ENCODE measurements at regions not wholly inside any gene's neighbourhood (a gene's known extent, or its start where the extent isn't known, plus 50 kb on each side); places are given as distances from the start of the nearest gene placed in this dataset.

GRCh38 chr1:112805155-112805853 lies 90.2 kb upstream of the PPM1J start:
- Histone ChIP-seq H3K36me3 (no peaks in the 10 kb centered on the region), H3K4me3 (no peak overlapping the region), H3K4me1 (peaks cover 0 to 7% (median 0%) of the 10 kb centered on the region in 4 donors), H3K27me3 (no peaks in the 10 kb centered on the region), H3K27ac (no peak overlapping the region), H3K9me3 (no peaks in the 10 kb centered on the region)
- WGBS, 2 donors (ENCODE audit: low coverage in 1 of 2), result 91% methylated on average over 3 of the region's 3 CpGs; no CpG with 5 or more reads in 1 of the 2 donors
- in situ Hi-C loops (cut with MboI; ENCODE audit: low pct_ligation_motif_present in 1 of 4, low pct_unique_long_range_greater_than_20kb in 1 of 4, low sequenced_read_pairs in 3 of 4) (loop anchor here in 2 of 4 donors (5.0 to 10.0 kb wide), 3 partner anchors 81 to 239 kb away; partner anchors contain the start of gene PPM1J (in 1 of the 2)), intact Hi-C loops (cut with DNase I; ENCODE audit: low total_unique reads) (no loop called here)
- no peak for TF ChIP-seq CTCF (IDR thresholded peaks at IDR 0.05)
- TF ChIP-seq EP300 (IDR thresholded peaks at IDR 0.05; ENCODE audit: low read depth), result no peak
- TF ChIP-seq POLR2AphosphoS5 (IDR thresholded peaks at IDR 0.05), result no peak
- TF ChIP-seq POLR2A (IDR thresholded peaks at IDR 0.05), result no peak
- no peak for DNase-seq

GRCh38 chr1:112803906-112804762 lies 89.0 kb upstream of the PPM1J start:
- Histone ChIP-seq H3K27me3 (no peaks in the 10 kb centered on the region), H3K4me1 (peaks cover 0 to 2% (median 0%) of the 10 kb centered on the region in 4 donors), H3K27ac (no peak overlapping the region), H3K36me3 (no peaks in the 10 kb centered on the region), H3K4me3 (no peak overlapping the region), H3K9me3 (no peaks in the 10 kb centered on the region)
- peak; percentile 49 to 78 (median 67) for TF ChIP-seq CTCF (IDR thresholded peaks at IDR 0.05)
- no peak for TF ChIP-seq EP300 (IDR thresholded peaks at IDR 0.05; ENCODE audit: low read depth)
- 40 to 45% methylated on average over 1 to 9 of the region's 10 CpGs for WGBS, 2 donors (ENCODE audit: low coverage in 1 of 2)
- DNase-seq, result peak; percentile 79
- in situ Hi-C loops (cut with MboI; ENCODE audit: low pct_ligation_motif_present in 1 of 4, low pct_unique_long_range_greater_than_20kb in 1 of 4, low sequenced_read_pairs in 3 of 4), result loop anchor here in 1 of 4 donors (10.0 kb wide), 2 partner anchors 79 to 241 kb away; no protein-coding TSS in a partner anchor
- intact Hi-C loops (cut with DNase I; ENCODE audit: low total_unique reads), result loop anchor here (5.0 kb wide), 1 partner anchor 87 kb away; the partner anchor contains the start of gene PPM1J

- in situ Hi-C loops (cut with MboI; ENCODE audit: low pct_ligation_motif_present in 1 of 4, low pct_unique_long_range_greater_than_20kb in 1 of 4, low sequenced_read_pairs in 3 of 4), result loop anchor here in 1 of 4 donors (10.0 kb wide), 2 partner anchors 75 to 245 kb away; no protein-coding TSS in a partner anchor
- Histone ChIP-seq H3K4me1 (no peaks in the 10 kb centered on the region), H3K27me3 (no peaks in the 10 kb centered on the region), H3K36me3 (no peaks in the 10 kb centered on the region), H3K27ac (no peak overlapping the region), H3K4me3 (no peak overlapping the region), H3K9me3 (no peaks in the 10 kb centered on the region)
- WGBS, 2 donors (ENCODE audit: low coverage in 1 of 2), result 60 to 68% methylated on average over 1 to 2 of the region's 2 CpGs
- DNase-seq, result no peak
- intact Hi-C loops (cut with DNase I; ENCODE audit: low total_unique reads), result loop anchor here (5.0 kb wide), 1 partner anchor 83 kb away; the partner anchor contains the start of gene PPM1J
- TF ChIP-seq POLR2A (IDR thresholded peaks at IDR 0.05) (no peak), EP300 (IDR thresholded peaks at IDR 0.05; ENCODE audit: low read depth) (no peak), CTCF (IDR thresholded peaks at IDR 0.05) (no peak), POLR2AphosphoS5 (IDR thresholded peaks at IDR 0.05) (no peak)
These were observed 85.2 kb upstream of the PPM1J start for GRCh38 chr1:112800289-112800688.

- Histone ChIP-seq H3K36me3 (no peaks in the 10 kb centered on the region), H3K4me1 (no peaks in the 10 kb centered on the region), H3K27ac (no peak overlapping the region), H3K4me3 (no peak overlapping the region), H3K9me3 (no peaks in the 10 kb centered on the region), H3K27me3 (no peaks in the 10 kb centered on the region)
- intact Hi-C loops (cut with DNase I; ENCODE audit: low total_unique reads), result no loop called here
- TF ChIP-seq CTCF (IDR thresholded peaks at IDR 0.05) (no peak), POLR2AphosphoS5 (IDR thresholded peaks at IDR 0.05) (no peak), EP300 (IDR thresholded peaks at IDR 0.05; ENCODE audit: low read depth) (no peak), POLR2A (IDR thresholded peaks at IDR 0.05) (no peak)
- DNase-seq, result no peak
- 56 to 74% methylated on average over 3 of the region's 3 CpGs for WGBS, 2 donors (ENCODE audit: low coverage in 1 of 2)
- in situ Hi-C loops (cut with MboI; ENCODE audit: low pct_ligation_motif_present in 1 of 4, low pct_unique_long_range_greater_than_20kb in 1 of 4, low sequenced_read_pairs in 3 of 4), result no loop called here
These were observed 83.2 kb upstream of the PPM1J start for GRCh38 chr1:112798292-112798691.

Data from transverse colon (tissue), 4 donors.